ENCODE measurements at regions not wholly inside any gene's neighbourhood (a gene's known extent, or its start where the extent isn't known, plus 50 kb on each side); places are given as distances from the start of the nearest gene placed in this dataset.

- no peak for TF ChIP-seq CTCF (IDR thresholded peaks at IDR 0.05)
- no peak for TF ChIP-seq ZFX (IDR thresholded peaks at IDR 0.05; ENCODE audit: borderline replicate concordance)
Measured at GRCh38 chr5:89055015-89055694, 172.2 kb upstream of the MEF2C start.
